NCI-H1105 treated with DMSO at 0.1 percent for 48 hours (cell line): ENCODE measurements at regions not wholly inside any gene's neighbourhood (a gene's known extent, or its start where the extent isn't known, plus 50 kb on each side); places are given as distances from the start of the nearest gene placed in this dataset.
"Not testable (repeated sequence)": the region's sequence is repeated elsewhere in the genome, so short reads cannot be mapped to it uniquely, and the experiment has no call there.

Source experiments
- DNase-seq: peaks from one replicate; lab custom pipeline; 2025; lab: John Stamatoyannopoulos, UW

- DNase-seq = no peak
These were observed 191.5 kb upstream of the FANCL start for GRCh38 chr2:58432491-58433170.

GRCh38 chr2:58429014-58429875 lies 188.1 kb upstream of the FANCL start:
- DNase-seq = no peak

- DNase-seq = peak; percentile 65
These were observed 187.2 kb upstream of the FANCL start for GRCh38 chr2:58428096-58429013.

- DNase-seq = peak; percentile 41
These were observed 186.5 kb upstream of the FANCL start for GRCh38 chr2:58427572-58428095.

GRCh38 chr2:58425368-58425767 lies 184.2 kb upstream of the FANCL start:
- no peak for DNase-seq

GRCh38 chr2:58419983-58420382 lies 178.9 kb upstream of the FANCL start:
- DNase-seq = no peak

GRCh38 chr2:58416696-58417095 lies 175.6 kb upstream of the FANCL start:
- no peak for DNase-seq

- no peak for DNase-seq
These were observed 173.4 kb upstream of the FANCL start for GRCh38 chr2:58414506-58414905.

- no peak for DNase-seq
These were observed 169.4 kb upstream of the FANCL start for GRCh38 chr2:58410549-58410948.

GRCh38 chr2:58407487-58407886 lies 166.4 kb upstream of the FANCL start:
- DNase-seq = peak; percentile 20

GRCh38 chr2:58405341-58405740 lies 164.2 kb upstream of the FANCL start:
- DNase-seq = no peak

- DNase-seq = no peak
These were observed 160.8 kb upstream of the FANCL start for GRCh38 chr2:58401936-58402335.

GRCh38 chr2:58398406-58398805 lies 157.3 kb upstream of the FANCL start:
- DNase-seq = no peak

- DNase-seq = no peak
These were observed 146.6 kb upstream of the FANCL start for GRCh38 chr2:58387701-58388100.

- not testable (repeated sequence) for DNase-seq
These were observed 145.8 kb upstream of the FANCL start for GRCh38 chr2:58386904-58387303.

GRCh38 chr2:58378152-58378551 lies 137.0 kb upstream of the FANCL start:
- no peak for DNase-seq

- DNase-seq = no peak
These were observed 136.1 kb upstream of the FANCL start for GRCh38 chr2:58377181-58377580.

- DNase-seq = no peak
These were observed 135.5 kb upstream of the FANCL start for GRCh38 chr2:58376592-58376991.

- no peak for DNase-seq
These were observed 128.5 kb upstream of the FANCL start for GRCh38 chr2:58369594-58369993.

GRCh38 chr2:58364098-58364497 lies 123.0 kb upstream of the FANCL start:
- no peak for DNase-seq

GRCh38 chr2:58358026-58358425 lies 116.9 kb upstream of the FANCL start:
- no peak for DNase-seq

- DNase-seq = no peak
These were observed 116.4 kb upstream of the FANCL start for GRCh38 chr2:58357521-58357920.
